PC-3 (cell line): ENCODE measurements at regions not wholly inside any gene's neighbourhood (a gene's known extent, or its start where the extent isn't known, plus 50 kb on each side); places are given as distances from the start of the nearest gene placed in this dataset.

Experiments
- ATAC-seq: fragments of 200-7000 bp; cut with Tn5 transposase; 2 replicates; pipeline ENCODE4 v1.9.1; 2020; ENCODE audit warnings: mild to moderate bottlenecking, moderate library complexity
- BruUV-seq: library from RNA; stranded (reverse); fragments of 400-500 nt; replicated peaks from 2 replicates; lab custom pipeline; 2021; lab: Mats Ljungman, UMichigan
- CTCF ChIA-PET: fragments of 300-600 bp; sonication (Branson Sonifier 250); formaldehyde crosslinking; loops from one replicate; lab custom pipeline; 2022; ENCODE audit warnings: antibody characterized with exemption; lab: Charles Lee
- POLR2A ChIA-PET: fragments of 300-600 bp; sonication (Branson Sonifier 250); formaldehyde crosslinking; loops from one replicate; lab custom pipeline; 2022; ENCODE audit warnings: antibody characterized with exemption; ENCODE audit not compliant: unreplicated experiment; lab: Charles Lee
- DNase-seq: peaks from one replicate; pipeline ENCODE4 v3.0.0-alpha.2; 2015
- H2AFZ ChIP-seq: fragments of 300-600 bp; sonication (generic); 2 replicates; pipeline ENCODE4 v1.6.0; 2016; ENCODE audit warnings: antibody characterized with exemption, low read length
- H3F3A ChIP-seq: fragments of 300-600 bp; sonication (generic); one replicate; pipeline ENCODE4 v1.6.0; 2017; ENCODE audit warnings: antibody characterized with exemption, low read length, control low read depth, mild to moderate bottlenecking; ENCODE audit not compliant: unreplicated experiment
- H3K27ac ChIP-seq: fragments of 300-600 bp; sonication (generic); 2 replicates; pipeline ENCODE4 v1.5.1; 2016; ENCODE audit warnings: mild to moderate bottlenecking, low read length
- H3K27me3 ChIP-seq: fragments of 300-600 bp; sonication (generic); 2 replicates; pipeline ENCODE4 v1.6.1; 2016; ENCODE audit warnings: low read length, mixed read lengths
- H3K36me3 ChIP-seq: fragments of 300-600 bp; sonication (generic); 2 replicates; pipeline ENCODE4 v1.6.1; 2016; ENCODE audit warnings: low read depth, mixed run types, low read length, mixed read lengths
- H3K4me1 ChIP-seq: fragments of 300-600 bp; sonication (generic); 2 replicates; pipeline ENCODE4 v1.5.1; 2016; ENCODE audit warnings: low read length; ENCODE audit not compliant: insufficient read depth
- H3K4me2 ChIP-seq: fragments of 300-600 bp; sonication (generic); 2 replicates; pipeline ENCODE4 v1.6.0; 2016; ENCODE audit warnings: low read length
- H3K4me3 ChIP-seq: fragments of 300-600 bp; sonication (generic); 2 replicates; pipeline ENCODE4 v1.5.1; 2016; ENCODE audit warnings: mild to moderate bottlenecking, low read length, mixed read lengths
- H3K79me2 ChIP-seq: fragments of 300-600 bp; sonication (generic); 2 replicates; pipeline ENCODE4 v1.6.1; 2017; ENCODE audit warnings: low read length, mixed read lengths
- H3K9ac ChIP-seq: fragments of 300-600 bp; sonication (generic); 2 replicates; pipeline ENCODE4 v1.6.0; 2016; ENCODE audit warnings: mild to moderate bottlenecking, low read length
- H3K9me2 ChIP-seq: fragments of 300-600 bp; sonication (generic); replicated peaks from 2 replicates; pipeline ENCODE4 v1.6.1; 2016; ENCODE audit warnings: mixed run types, low read length, mixed read lengths
- H3K9me3 ChIP-seq: fragments of 300-600 bp; sonication (generic); 2 replicates; pipeline ENCODE4 v1.6.1; 2016; ENCODE audit warnings: low read length, mixed read lengths
- H4K20me1 ChIP-seq: fragments of 300-600 bp; sonication (generic); 2 replicates; pipeline ENCODE4 v1.6.1; 2016; ENCODE audit warnings: low read length, mixed read lengths
- EZH2 ChIP-seq: fragments of 300-600 bp; sonication (generic); IDR thresholded peaks from one replicate; pipeline ENCODE4 v1.6.1; 2017; ENCODE audit warnings: antibody characterized with exemption, mild to moderate bottlenecking, low read length; ENCODE audit not compliant: unreplicated experiment
- EZH2phosphoT487 ChIP-seq: fragments of 300-600 bp; sonication (generic); IDR thresholded peaks from 2 replicates; pipeline ENCODE4 v1.6.1; 2018; ENCODE audit warnings: mild to moderate bottlenecking, antibody characterized with exemption, low read length, borderline replicate concordance
- intact Hi-C: fragments of 100-400 bp; cut with micrococcal nuclease; formaldehyde crosslinking; loops from 2 replicates; pipeline ENCODE4 v1.9.0; 2023
- TF ChIP-seq, protein P1 (sequence below): fragments of 300-600 bp; sonication (generic); conservative IDR thresholded peaks from 2 replicates; pipeline ENCODE4 v1.5.1; 2017; ENCODE audit warnings: antibody characterized with exemption, low read depth, mild to moderate bottlenecking, low read length

DNA sequence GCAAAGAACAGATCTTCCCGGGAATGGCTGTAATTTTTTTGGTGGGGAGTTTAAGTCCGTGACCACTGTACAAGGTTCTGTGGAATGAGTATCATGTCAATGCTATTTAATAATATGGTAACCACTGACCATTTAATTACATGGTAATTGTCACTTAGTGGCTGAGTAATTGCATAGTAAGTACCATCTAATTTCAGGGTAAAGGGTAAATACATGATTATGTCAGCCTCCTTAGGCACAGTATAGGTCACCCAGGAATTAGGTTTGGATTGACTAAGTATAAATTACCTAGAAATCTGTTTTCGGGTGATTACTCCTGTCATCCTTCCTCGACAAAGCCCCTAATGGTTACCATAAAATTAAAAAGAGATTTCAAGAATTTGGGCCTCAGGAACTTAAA lies 120.1 kb upstream of the AGBL1 start:
- Histone ChIP-seq H3K79me2 (no peaks in the 10 kb centered on the region), H3K9me3 (no peaks in the 10 kb centered on the region), H3K9ac (no peak overlapping the region), H3K36me3 (no peaks in the 10 kb centered on the region), H3K4me3 (no peak overlapping the region), H3F3A (no peaks in the 10 kb centered on the region), H4K20me1 (no peaks in the 10 kb centered on the region), H2AFZ (no peak overlapping the region), H3K9me2 (no peaks in the 10 kb centered on the region), H3K4me1 (no peaks in the 10 kb centered on the region), H3K27me3 (0 out of 2 replicates have a peak, but pooled peaks cover 5% of the 10 kb centered on the region), H3K4me2 (no peak overlapping the region), H3K27ac (no peak overlapping the region)
- ChIA-PET CTCF (no interaction called here), POLR2A (no interaction called here)
- intact Hi-C loops = no loop called here
- ATAC-seq = no peak
- TF ChIP-seq EZH2phosphoT487 (no peak), EZH2 (no peak)
- TF ChIP-seq, protein P1, sequence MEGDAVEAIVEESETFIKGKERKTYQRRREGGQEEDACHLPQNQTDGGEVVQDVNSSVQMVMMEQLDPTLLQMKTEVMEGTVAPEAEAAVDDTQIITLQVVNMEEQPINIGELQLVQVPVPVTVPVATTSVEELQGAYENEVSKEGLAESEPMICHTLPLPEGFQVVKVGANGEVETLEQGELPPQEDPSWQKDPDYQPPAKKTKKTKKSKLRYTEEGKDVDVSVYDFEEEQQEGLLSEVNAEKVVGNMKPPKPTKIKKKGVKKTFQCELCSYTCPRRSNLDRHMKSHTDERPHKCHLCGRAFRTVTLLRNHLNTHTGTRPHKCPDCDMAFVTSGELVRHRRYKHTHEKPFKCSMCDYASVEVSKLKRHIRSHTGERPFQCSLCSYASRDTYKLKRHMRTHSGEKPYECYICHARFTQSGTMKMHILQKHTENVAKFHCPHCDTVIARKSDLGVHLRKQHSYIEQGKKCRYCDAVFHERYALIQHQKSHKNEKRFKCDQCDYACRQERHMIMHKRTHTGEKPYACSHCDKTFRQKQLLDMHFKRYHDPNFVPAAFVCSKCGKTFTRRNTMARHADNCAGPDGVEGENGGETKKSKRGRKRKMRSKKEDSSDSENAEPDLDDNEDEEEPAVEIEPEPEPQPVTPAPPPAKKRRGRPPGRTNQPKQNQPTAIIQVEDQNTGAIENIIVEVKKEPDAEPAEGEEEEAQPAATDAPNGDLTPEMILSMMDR = no peak
- no peak for DNase-seq
- BruUV-seq = no TSS peak

DNA sequence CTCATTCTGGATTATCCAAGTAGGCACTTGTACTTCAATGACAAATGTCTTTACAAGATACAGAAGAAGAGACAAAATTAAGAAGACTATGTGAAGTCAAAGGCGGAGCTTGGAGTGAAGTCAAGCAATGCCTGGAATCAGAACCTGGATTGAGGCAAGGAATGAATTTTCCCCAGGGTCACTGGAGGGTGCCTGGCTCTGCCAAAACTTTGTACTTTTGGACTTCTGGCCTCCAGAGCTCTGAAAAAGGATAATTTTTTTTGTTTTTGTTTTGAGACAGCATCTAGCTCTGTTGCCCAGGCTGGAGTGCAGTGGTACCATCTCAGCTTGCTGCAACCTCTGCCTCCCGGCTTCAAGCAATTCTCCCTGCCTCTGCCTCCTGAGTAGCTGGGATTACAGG lies 119.3 kb upstream of the AGBL1 start:
- POLR2A ChIA-PET = no interaction called here
- Histone ChIP-seq H3K4me1 (no peaks in the 10 kb centered on the region), H4K20me1 (no peaks in the 10 kb centered on the region), H3F3A (no peaks in the 10 kb centered on the region), H3K27me3 (0 out of 2 replicates have a peak, but pooled peaks cover 5% of the 10 kb centered on the region), H2AFZ (no peak overlapping the region), H3K9me3 (no peaks in the 10 kb centered on the region), H3K4me2 (no peak overlapping the region), H3K79me2 (no peaks in the 10 kb centered on the region), H3K27ac (no peak overlapping the region), H3K4me3 (no peak overlapping the region), H3K9ac (no peak overlapping the region), H3K9me2 (no peaks in the 10 kb centered on the region), H3K36me3 (no peaks in the 10 kb centered on the region)
- TF ChIP-seq, protein P1 = no peak
- DNase-seq (no peak), ATAC-seq (no peak)
- CTCF ChIA-PET = no interaction called here
- BruUV-seq = no TSS peak
- intact Hi-C loops = no loop called here

DNA sequence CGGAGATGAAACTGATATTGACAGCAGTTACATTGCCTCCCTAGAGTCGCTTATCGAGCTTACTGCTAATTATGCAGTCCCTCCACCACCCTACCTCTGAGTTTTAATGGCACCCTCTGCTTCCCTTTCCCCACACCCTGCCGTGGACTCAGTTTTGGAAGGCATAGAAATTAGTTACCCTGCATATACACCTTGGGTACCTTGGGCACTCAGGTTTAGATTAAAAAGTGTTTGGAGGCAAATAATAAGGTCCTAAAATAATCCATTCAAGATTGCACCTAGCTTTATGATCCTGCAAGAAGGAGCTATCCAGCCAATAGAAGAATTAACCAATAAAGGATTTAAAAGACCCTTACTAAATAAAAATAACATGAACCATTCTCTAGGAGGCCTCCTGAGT lies 117.8 kb upstream of the AGBL1 start:
- Histone ChIP-seq H2AFZ (no peak overlapping the region), H3K79me2 (no peaks in the 10 kb centered on the region), H3K4me2 (no peak overlapping the region), H3K36me3 (no peaks in the 10 kb centered on the region), H3K27me3 (0 out of 2 replicates have a peak, but pooled peaks cover 5% of the 10 kb centered on the region), H3K9me2 (no peaks in the 10 kb centered on the region), H3K4me1 (no peaks in the 10 kb centered on the region), H3K4me3 (no peak overlapping the region), H3K9ac (no peak overlapping the region), H3F3A (no peaks in the 10 kb centered on the region), H3K27ac (no peak overlapping the region), H4K20me1 (no peaks in the 10 kb centered on the region), H3K9me3 (no peaks in the 10 kb centered on the region)
- ATAC-seq (no peak), DNase-seq (no peak)
- no TSS peak for BruUV-seq
- ChIA-PET POLR2A (no interaction called here), CTCF (no interaction called here)
- intact Hi-C loops = no loop called here
- no peak for TF ChIP-seq EZH2phosphoT487
- TF ChIP-seq, protein P1 = no peak
